HG03521 (cell line): ENCODE measurements at regions not wholly inside any gene's neighbourhood (a gene's known extent, or its start where the extent isn't known, plus 50 kb on each side); places are given as distances from the start of the nearest gene placed in this dataset.

Source experiments
- ATAC-seq: cut with Tn5 transposase; IDR thresholded peaks from one replicate; pipeline ENCODE4 v1.9.1; 2021; ENCODE audit warnings: mild to moderate bottlenecking, moderate library complexity; ENCODE audit not compliant: unreplicated experiment

- ATAC-seq = no peak
Observed at GRCh38 chr3:40593351-40593750, 68.6 kb downstream of the ZNF621 start.

GRCh38 chr3:40597441-40597840 is 72.7 kb downstream of the ZNF621 start:
- no peak for ATAC-seq

GRCh38 chr3:40598338-40598737 is 73.6 kb downstream of the ZNF621 start:
- ATAC-seq = no peak

GRCh38 chr3:40598962-40599361 is 74.2 kb downstream of the ZNF621 start:
- ATAC-seq = no peak

- no peak for ATAC-seq
Observed at GRCh38 chr3:40602778-40603385, 78.1 kb downstream of the ZNF621 start.

GRCh38 chr3:40605960-40606359 is 81.2 kb downstream of the ZNF621 start:
- no peak for ATAC-seq

- ATAC-seq = no peak
Observed at GRCh38 chr3:40608091-40608490, 83.3 kb downstream of the ZNF621 start.

GRCh38 chr3:40613306-40613705 is 88.5 kb downstream of the ZNF621 start:
- ATAC-seq = no peak

- ATAC-seq = no peak
Observed at GRCh38 chr3:40615110-40615915, 90.6 kb downstream of the ZNF621 start.

- no peak for ATAC-seq
Observed at GRCh38 chr3:40615918-40616819, 91.4 kb downstream of the ZNF621 start.

- no peak for ATAC-seq
Observed at GRCh38 chr3:40617084-40617483, 92.3 kb downstream of the ZNF621 start.

- ATAC-seq = no peak
Observed at GRCh38 chr3:40618158-40618557, 93.4 kb downstream of the ZNF621 start.

- ATAC-seq = no peak
Observed at GRCh38 chr3:40620151-40620550, 95.4 kb downstream of the ZNF621 start.

- ATAC-seq = no peak
Observed at GRCh38 chr3:40621252-40621651, 96.5 kb downstream of the ZNF621 start.

- peak; percentile 91 for ATAC-seq
Observed at GRCh38 chr3:40623567-40623966, 98.8 kb downstream of the ZNF621 start.

- ATAC-seq = no peak
Observed at GRCh38 chr3:40624189-40624769, 99.5 kb downstream of the ZNF621 start.

GRCh38 chr3:40627095-40627494 is 102.3 kb downstream of the ZNF621 start:
- ATAC-seq = no peak

- ATAC-seq = no peak
Observed at GRCh38 chr3:40628984-40629383, 104.2 kb downstream of the ZNF621 start.

GRCh38 chr3:40631341-40631995 is 106.7 kb downstream of the ZNF621 start:
- ATAC-seq = no peak

- ATAC-seq = no peak
Observed at GRCh38 chr3:40637906-40638305, 113.1 kb downstream of the ZNF621 start.

- no peak for ATAC-seq
Observed at GRCh38 chr3:40639006-40639405, 114.2 kb downstream of the ZNF621 start.
